Activated T-helper 17 cell treated with anti-CD3 and anti-CD28 coated beads, Interleukin-2, amount 50 U/mL, for 72 hours (primary cell): ENCODE measurements at regions not wholly inside any gene's neighbourhood (a gene's known extent, or its start where the extent isn't known, plus 50 kb on each side); places are given as distances from the start of the nearest gene placed in this dataset.

Experiments
- ATAC-seq: fragments of 150-1000 bp; cut with Tn5 transposase; replicated peaks from 2 replicates; pipeline ENCODE4 v1.10.0; 2021; ENCODE audit warnings: mild to moderate bottlenecking, moderate library complexity
- H3K27ac Mint-ChIP-seq: one replicate; pipeline ENCODE4 v1.8.0; 2022; ENCODE audit warnings: mixed read lengths
- H3K27me3 Mint-ChIP-seq: one replicate; pipeline ENCODE4 v1.8.0; 2022; ENCODE audit warnings: mixed read lengths
- H3K36me3 Mint-ChIP-seq: one replicate; pipeline ENCODE4 v1.8.0; 2022; ENCODE audit warnings: low read depth, mild to moderate bottlenecking, mixed read lengths
- H3K4me1 Mint-ChIP-seq: one replicate; pipeline ENCODE4 v1.8.0; 2022; ENCODE audit warnings: mixed read lengths
- H3K4me3 Mint-ChIP-seq: one replicate; pipeline ENCODE4 v1.8.0; 2022; ENCODE audit warnings: mild to moderate bottlenecking, mixed read lengths
- H3K9me3 Mint-ChIP-seq: one replicate; pipeline ENCODE4 v1.8.0; 2022; ENCODE audit warnings: mixed read lengths

- H3K27me3 Mint-ChIP-seq = peaks cover 11% of the 10 kb centered on the region
- no peak overlapping the region for H3K27ac Mint-ChIP-seq
- no peaks in the 10 kb centered on the region for H3K36me3 Mint-ChIP-seq
- ATAC-seq = no peak
- no peak overlapping the region for H3K4me3 Mint-ChIP-seq
- no peaks in the 10 kb centered on the region for H3K4me1 Mint-ChIP-seq
- H3K9me3 Mint-ChIP-seq = no peaks in the 10 kb centered on the region
Observed at GRCh38 chr17:27384261-27384701, 72.0 kb upstream of the KSR1 start.

- H3K4me3 Mint-ChIP-seq = no peak overlapping the region
- peaks cover 8% of the 10 kb centered on the region for H3K27me3 Mint-ChIP-seq
Observed at GRCh38 chr17:27384726-27385125, 71.5 kb upstream of the KSR1 start.

GRCh38 chr17:27385626-27386025, 70.6 kb upstream of the KSR1 start:
- Mint-ChIP-seq H3K36me3 (no peaks in the 10 kb centered on the region), H3K27ac (no peak overlapping the region), H3K4me1 (peaks cover 3% of the 10 kb centered on the region), H3K9me3 (no peaks in the 10 kb centered on the region), H3K27me3 (peaks cover 5% of the 10 kb centered on the region), H3K4me3 (no peak overlapping the region)
- no peak for ATAC-seq

More at GRCh38 chr17:27384726-27385125, 71.5 kb upstream of the KSR1 start:
- no peaks in the 10 kb centered on the region for H3K9me3 Mint-ChIP-seq
- no peak overlapping the region for H3K27ac Mint-ChIP-seq
- no peaks in the 10 kb centered on the region for H3K36me3 Mint-ChIP-seq
- no peaks in the 10 kb centered on the region for H3K4me1 Mint-ChIP-seq
- no peak for ATAC-seq

- H3K27ac Mint-ChIP-seq = no peak overlapping the region
- H3K27me3 Mint-ChIP-seq = peaks cover 5% of the 10 kb centered on the region
- no peaks in the 10 kb centered on the region for H3K36me3 Mint-ChIP-seq
- H3K4me3 Mint-ChIP-seq = no peak overlapping the region
- ATAC-seq = no peak
- no peaks in the 10 kb centered on the region for H3K9me3 Mint-ChIP-seq
- H3K4me1 Mint-ChIP-seq = peaks cover 3% of the 10 kb centered on the region
Observed at GRCh38 chr17:27386206-27387075, 69.8 kb upstream of the KSR1 start.

- peaks cover 3% of the 10 kb centered on the region for H3K4me1 Mint-ChIP-seq
- H3K27me3 Mint-ChIP-seq = peaks cover 6% of the 10 kb centered on the region
- H3K27ac Mint-ChIP-seq = no peak overlapping the region
- H3K4me3 Mint-ChIP-seq = no peak overlapping the region
- H3K36me3 Mint-ChIP-seq = no peaks in the 10 kb centered on the region
- H3K9me3 Mint-ChIP-seq = no peaks in the 10 kb centered on the region
- no peak for ATAC-seq
Observed at GRCh38 chr17:27389542-27390140, 66.6 kb upstream of the KSR1 start.

GRCh38 chr17:27390540-27390939, 65.7 kb upstream of the KSR1 start:
- Mint-ChIP-seq H3K27me3 (peaks cover 13% of the 10 kb centered on the region), H3K4me1 (peaks cover 3% of the 10 kb centered on the region)

GRCh38 chr17:27391427-27391826, 64.8 kb upstream of the KSR1 start:
- no peak for ATAC-seq
- Mint-ChIP-seq H3K9me3 (no peaks in the 10 kb centered on the region), H3K4me3 (no peak overlapping the region), H3K36me3 (no peaks in the 10 kb centered on the region), H3K27ac (no peak overlapping the region), H3K4me1 (peaks cover 3% of the 10 kb centered on the region), H3K27me3 (peaks cover 13% of the 10 kb centered on the region)

More at GRCh38 chr17:27390540-27390939, 65.7 kb upstream of the KSR1 start:
- no peak for ATAC-seq
- H3K36me3 Mint-ChIP-seq = no peaks in the 10 kb centered on the region
- H3K4me3 Mint-ChIP-seq = no peak overlapping the region
- H3K9me3 Mint-ChIP-seq = no peaks in the 10 kb centered on the region
- no peak overlapping the region for H3K27ac Mint-ChIP-seq

GRCh38 chr17:27396045-27396444, 60.2 kb upstream of the KSR1 start:
- H3K4me1 Mint-ChIP-seq = no peaks in the 10 kb centered on the region
- peaks cover 13% of the 10 kb centered on the region for H3K27me3 Mint-ChIP-seq
- no peak overlapping the region for H3K4me3 Mint-ChIP-seq
- peaks cover 3% of the 10 kb centered on the region for H3K9me3 Mint-ChIP-seq
- ATAC-seq = no peak
- no peak overlapping the region for H3K27ac Mint-ChIP-seq
- H3K36me3 Mint-ChIP-seq = no peaks in the 10 kb centered on the region

- Mint-ChIP-seq H3K4me1 (no peaks in the 10 kb centered on the region), H3K9me3 (peaks cover 3% of the 10 kb centered on the region), H3K27ac (no peak overlapping the region), H3K27me3 (peaks cover 17% of the 10 kb centered on the region), H3K36me3 (no peaks in the 10 kb centered on the region), H3K4me3 (no peak overlapping the region)
- ATAC-seq = no peak
Observed at GRCh38 chr17:27396941-27397340, 59.3 kb upstream of the KSR1 start.

GRCh38 chr17:27398691-27399090, 57.6 kb upstream of the KSR1 start:
- no peak overlapping the region for H3K4me3 Mint-ChIP-seq
- peaks cover 13% of the 10 kb centered on the region for H3K27me3 Mint-ChIP-seq
- H3K36me3 Mint-ChIP-seq = no peaks in the 10 kb centered on the region
- H3K27ac Mint-ChIP-seq = no peak overlapping the region
- H3K4me1 Mint-ChIP-seq = no peaks in the 10 kb centered on the region
- H3K9me3 Mint-ChIP-seq = peaks cover 3% of the 10 kb centered on the region
- no peak for ATAC-seq

- no peak for ATAC-seq
- peaks cover 4% of the 10 kb centered on the region for H3K27me3 Mint-ChIP-seq
Observed at GRCh38 chr17:27400991-27401390, 55.3 kb upstream of the KSR1 start.

GRCh38 chr17:27402943-27403342, 53.3 kb upstream of the KSR1 start:
- H3K27me3 Mint-ChIP-seq = peaks cover 4% of the 10 kb centered on the region
- H3K36me3 Mint-ChIP-seq = no peaks in the 10 kb centered on the region
- H3K9me3 Mint-ChIP-seq = peaks cover 3% of the 10 kb centered on the region
- no peak for ATAC-seq
- no peak overlapping the region for H3K4me3 Mint-ChIP-seq
- no peaks in the 10 kb centered on the region for H3K4me1 Mint-ChIP-seq
- H3K27ac Mint-ChIP-seq = no peak overlapping the region

More at GRCh38 chr17:27400991-27401390, 55.3 kb upstream of the KSR1 start:
- Mint-ChIP-seq H3K9me3 (peaks cover 3% of the 10 kb centered on the region), H3K4me1 (no peaks in the 10 kb centered on the region), H3K27ac (no peak overlapping the region), H3K4me3 (no peak overlapping the region), H3K36me3 (no peaks in the 10 kb centered on the region)

GRCh38 chr17:27403480-27404005, 52.7 kb upstream of the KSR1 start:
- no peaks in the 10 kb centered on the region for H3K36me3 Mint-ChIP-seq

GRCh38 chr17:27404676-27405075, 51.6 kb upstream of the KSR1 start:
- no peaks in the 10 kb centered on the region for H3K9me3 Mint-ChIP-seq
- no peak for ATAC-seq
- H3K27me3 Mint-ChIP-seq = peaks cover 8% of the 10 kb centered on the region
- no peak overlapping the region for H3K4me3 Mint-ChIP-seq
- no peaks in the 10 kb centered on the region for H3K4me1 Mint-ChIP-seq
- no peak overlapping the region for H3K27ac Mint-ChIP-seq
- H3K36me3 Mint-ChIP-seq = no peaks in the 10 kb centered on the region

More at GRCh38 chr17:27403480-27404005, 52.7 kb upstream of the KSR1 start:
- Mint-ChIP-seq H3K27me3 (peaks cover 8% of the 10 kb centered on the region), H3K9me3 (peaks cover 3% of the 10 kb centered on the region), H3K4me3 (no peak overlapping the region), H3K27ac (no peak overlapping the region), H3K4me1 (no peaks in the 10 kb centered on the region)
- ATAC-seq = no peak
